GM19324 (cell line): ENCODE measurements at regions not wholly inside any gene's neighbourhood (a gene's known extent, or its start where the extent isn't known, plus 50 kb on each side); places are given as distances from the start of the nearest gene placed in this dataset.

ENCODE experiments used
- ATAC-seq: cut with Tn5 transposase; IDR thresholded peaks from one replicate; pipeline ENCODE4 v1.9.1; 2021; ENCODE audit warnings: mild to moderate bottlenecking, moderate library complexity; ENCODE audit not compliant: unreplicated experiment, low FRiP score

- ATAC-seq: no peak
Observed at GRCh38 chr12:30257618-30258017, 438.1 kb downstream of the IPO8 start.

DNA sequence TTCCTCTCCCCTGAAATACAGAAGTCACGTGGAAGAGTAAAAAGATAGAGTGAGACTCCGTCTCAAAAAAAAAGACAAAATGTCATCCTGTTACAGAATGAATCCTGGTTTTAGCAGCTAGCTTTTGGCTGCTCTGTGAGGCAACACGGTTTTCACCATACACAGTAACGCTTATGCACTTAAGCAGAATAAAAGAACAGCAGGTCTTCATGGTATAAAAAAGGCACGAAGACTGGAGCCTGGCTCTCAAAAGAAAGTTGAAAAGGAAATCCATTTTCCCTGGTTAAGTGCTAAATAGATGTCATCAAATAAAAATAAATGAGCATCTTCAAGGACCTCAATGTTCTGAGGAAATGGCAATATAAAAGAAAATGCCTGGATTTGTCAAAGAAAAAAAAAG lies 444.1 kb downstream of the IPO8 start:
- no peak for ATAC-seq

GRCh38 chr12:30243426-30243825 lies 452.2 kb downstream of the IPO8 start:
- no peak for ATAC-seq

DNA sequence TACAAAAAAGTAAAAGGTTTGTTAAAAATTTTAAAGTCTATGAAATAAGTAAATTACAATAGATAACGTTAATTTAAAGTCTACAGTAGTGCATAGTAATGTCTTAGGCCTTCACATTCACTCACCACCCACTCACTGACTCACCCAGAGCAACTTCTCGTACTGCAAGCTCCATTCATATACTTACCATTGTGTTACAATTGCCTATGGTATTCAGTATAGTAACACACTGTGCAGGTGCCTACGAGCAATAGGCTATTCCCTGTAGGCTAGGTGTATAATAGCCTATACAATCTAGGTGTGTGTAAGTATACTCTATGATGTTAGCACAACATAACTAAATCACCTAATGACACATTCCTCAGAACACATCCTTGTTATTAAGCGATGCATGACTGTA lies 435.3 kb upstream of the TMTC1 start:
- ATAC-seq: no peak

DNA sequence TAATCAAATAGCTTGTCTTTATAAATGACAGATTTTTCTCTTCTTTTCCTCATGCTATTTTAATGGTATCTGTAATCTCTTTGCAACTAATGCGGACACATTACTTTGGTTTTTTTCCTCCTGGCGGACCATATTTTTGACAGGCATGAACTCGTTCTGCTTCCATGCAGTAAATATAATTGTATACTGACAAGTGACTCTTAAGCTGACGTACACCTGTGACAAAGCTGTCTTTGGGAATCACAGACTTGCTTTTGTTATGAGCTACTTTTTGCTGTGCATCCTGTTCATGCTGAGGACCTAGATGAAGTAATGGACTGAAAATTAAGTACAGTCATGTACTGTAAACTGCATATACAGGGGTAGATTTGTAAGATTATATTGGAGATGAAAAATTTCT lies 434.3 kb upstream of the TMTC1 start:
- no peak for ATAC-seq

DNA sequence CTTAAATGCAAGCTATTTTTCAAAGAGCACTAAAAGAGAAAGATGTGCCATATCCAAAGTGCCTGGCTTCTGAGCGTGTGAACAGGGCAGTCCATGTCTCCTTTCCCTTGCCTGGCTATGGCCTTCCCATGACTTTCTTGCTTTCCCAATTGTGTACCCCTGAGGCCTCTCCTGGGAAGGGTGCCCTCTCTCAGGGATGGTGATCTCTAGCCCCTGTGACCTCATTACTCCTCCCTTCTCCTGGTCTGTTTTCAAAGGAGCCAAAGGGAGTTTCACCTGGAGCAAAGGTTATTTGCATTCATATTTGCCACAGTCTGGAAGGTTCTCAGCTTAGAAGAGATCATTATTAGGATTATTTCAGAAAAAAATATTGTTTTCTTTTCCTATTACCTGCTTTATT lies 429.4 kb upstream of the TMTC1 start:
- ATAC-seq: no peak

GRCh38 chr12:30211743-30212142 lies 428.0 kb upstream of the TMTC1 start:
- ATAC-seq: no peak

DNA sequence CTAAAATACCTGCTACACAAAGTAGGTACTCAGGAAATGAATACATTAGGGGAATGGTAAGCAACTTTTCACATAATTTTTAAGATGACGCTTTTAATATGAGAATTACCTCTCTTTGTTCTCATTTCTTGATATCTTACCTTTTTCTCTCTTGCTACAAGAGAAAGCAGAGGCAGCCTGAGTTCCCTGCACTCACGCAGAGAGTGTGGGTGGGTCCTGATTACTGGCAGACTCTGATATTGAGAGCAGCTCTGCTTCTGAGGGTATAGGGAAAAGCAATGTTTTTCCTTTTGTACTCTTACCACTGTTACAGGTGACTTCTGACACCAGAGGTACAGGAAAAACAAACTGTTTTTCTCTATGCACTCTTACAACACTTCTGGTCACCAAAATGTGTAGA lies 420.2 kb upstream of the TMTC1 start:
- no peak for ATAC-seq

DNA sequence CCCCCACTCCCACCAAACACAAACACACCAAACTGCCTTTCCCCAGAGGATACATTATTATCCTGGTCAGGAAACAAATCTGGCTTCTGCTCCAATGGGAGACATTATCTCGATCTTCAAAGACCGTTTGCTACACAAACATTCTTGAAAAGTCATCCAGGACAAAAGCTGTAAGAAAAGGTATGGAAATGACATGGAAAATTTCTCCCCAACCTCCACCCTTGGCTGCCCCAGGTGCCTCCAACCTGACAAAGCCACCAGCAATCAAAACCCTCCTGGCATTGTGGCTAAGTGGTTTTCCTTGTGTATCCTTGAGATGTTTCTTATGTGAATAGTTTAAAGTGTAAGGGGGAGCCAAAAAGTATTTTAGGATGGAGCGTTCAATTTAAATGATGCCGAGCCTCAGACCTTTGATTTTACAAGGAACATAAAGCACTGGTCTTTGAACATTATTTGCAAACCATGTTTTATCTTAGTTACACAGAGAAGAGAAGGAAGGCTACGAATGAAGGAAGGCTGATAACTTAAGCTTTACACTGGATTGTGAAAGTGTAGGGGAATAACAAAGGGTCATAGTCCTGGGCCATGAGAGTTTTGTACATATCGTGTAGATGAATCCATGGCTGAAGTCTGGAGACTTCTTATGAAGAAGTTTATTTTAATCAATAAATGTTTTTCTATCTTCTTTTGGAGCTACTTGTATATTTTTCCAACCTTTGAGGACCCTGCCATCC lies 418.9 kb upstream of the TMTC1 start:
- no peak for ATAC-seq

GRCh38 chr12:30201301-30202160 lies 417.8 kb upstream of the TMTC1 start:
- ATAC-seq: no peak

DNA sequence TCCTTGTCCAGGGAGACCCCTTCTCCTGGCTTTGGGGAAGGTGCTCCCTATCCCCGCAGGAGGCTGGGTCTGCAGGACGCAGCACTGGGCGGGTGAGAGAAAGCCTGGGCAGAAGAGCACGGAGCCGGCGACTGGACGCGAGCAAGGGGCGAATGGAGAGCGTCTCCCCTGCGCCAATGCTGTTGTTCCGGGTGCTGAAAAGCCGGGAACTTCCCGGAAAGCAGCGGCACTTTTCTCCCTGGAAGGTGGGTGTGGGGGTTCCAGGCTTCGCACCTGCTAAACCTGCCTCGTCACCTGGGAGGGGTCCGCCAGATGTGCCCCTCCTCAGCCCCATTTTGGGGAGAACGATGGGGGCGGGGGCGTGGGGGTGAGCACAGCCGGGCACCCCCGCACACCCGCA lies 417.1 kb upstream of the TMTC1 start:
- ATAC-seq: no peak

- no peak for ATAC-seq
Observed at GRCh38 chr12:30197392-30198057, 413.8 kb upstream of the TMTC1 start.

GRCh38 chr12:30191696-30192455 lies 408.1 kb upstream of the TMTC1 start:
- no peak for ATAC-seq

- no peak for ATAC-seq
Observed at GRCh38 chr12:30188602-30189326, 405.0 kb upstream of the TMTC1 start.

DNA sequence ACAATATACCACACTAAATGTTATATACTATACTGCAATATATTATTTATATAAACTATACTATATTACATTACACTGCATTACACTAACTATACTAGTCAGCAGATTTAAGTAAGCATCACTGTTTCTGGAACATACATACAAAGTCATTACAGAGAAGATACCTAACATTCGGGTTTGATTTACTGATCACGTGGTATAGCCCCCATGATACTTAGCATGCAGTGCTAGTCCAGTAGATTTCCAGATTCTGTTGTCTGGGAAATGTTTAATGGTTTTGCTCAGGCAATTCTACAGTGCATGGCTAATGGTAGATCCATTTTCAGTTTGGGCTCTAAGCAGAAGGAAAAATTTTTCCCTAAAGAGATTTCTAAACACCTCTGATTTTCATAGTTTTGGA lies 403.7 kb upstream of the TMTC1 start:
- ATAC-seq: no peak

- ATAC-seq: no peak
Observed at GRCh38 chr12:30181334-30181733, 397.6 kb upstream of the TMTC1 start.

DNA sequence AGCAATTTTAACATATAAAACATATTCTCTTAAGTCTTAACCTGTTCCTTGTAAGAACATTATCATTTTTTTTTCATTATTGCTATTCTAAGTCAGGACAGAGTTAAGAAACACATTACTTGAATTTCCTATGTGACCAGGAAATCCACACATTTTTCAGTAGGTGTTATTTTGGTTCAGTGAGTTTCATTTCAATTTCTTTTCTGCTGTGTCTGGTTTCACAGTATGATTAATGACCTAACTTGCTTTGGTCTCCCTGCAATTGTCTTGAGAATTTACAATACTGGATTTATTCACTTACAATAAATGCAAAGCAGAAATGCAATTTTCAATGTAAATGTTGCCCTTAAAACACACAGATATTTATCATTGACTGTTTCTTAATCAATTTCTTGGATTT lies 396.9 kb upstream of the TMTC1 start:
- no peak for ATAC-seq

- ATAC-seq: no peak
Observed at GRCh38 chr12:30178916-30179315, 395.2 kb upstream of the TMTC1 start.

- no peak for ATAC-seq
Observed at GRCh38 chr12:30169839-30170591, 386.3 kb upstream of the TMTC1 start.
